Keratinocyte (primary cell): ENCODE measurements at regions not wholly inside any gene's neighbourhood (a gene's known extent, or its start where the extent isn't known, plus 50 kb on each side); places are given as distances from the start of the nearest gene placed in this dataset.

ENCODE experiments used
- DNase-seq: peaks from one replicate; pipeline ENCODE4 v3.0.0-alpha.2; 2011; ENCODE audit warnings: low read depth, missing footprints, low spot score
- FAIRE-seq: peaks from 2 replicates; lab custom pipeline; 2011; peaks lifted over from hg19 to GRCh38; lab: Jason Lieb, UNC
- H2AFZ ChIP-seq: 2 replicates; pipeline ENCODE4 v1.6.0; 2012; ENCODE audit warnings: low read length, control low read depth, inconsistent platforms; ENCODE audit not compliant: control insufficient read depth
- H3K27ac ChIP-seq: 2 replicates; pipeline ENCODE4 v1.5.1; 2011; ENCODE audit warnings: low read length; ENCODE audit not compliant: control insufficient read depth, insufficient read depth
- H3K27me3 ChIP-seq: 3 replicates; pipeline ENCODE4 v1.6.0; 2011; ENCODE audit warnings: low read length; ENCODE audit not compliant: control insufficient read depth, insufficient read depth; ENCODE audit errors: extremely low read depth
- H3K36me3 ChIP-seq, 2 experiments: 2 replicates in 1 of 2; 3 replicates in 1 of 2; pipeline ENCODE4 v1.5.1; 2011; ENCODE audit warnings: low read length in 2 of 2, mild to moderate bottlenecking in 1 of 2; ENCODE audit not compliant: control insufficient read depth in 2 of 2, insufficient read depth in 2 of 2; ENCODE audit errors: extremely low read depth in 1 of 2
- H3K4me1 ChIP-seq: 3 replicates; pipeline ENCODE4 v1.5.1; 2011; ENCODE audit warnings: low read length; ENCODE audit not compliant: control insufficient read depth, insufficient read depth; ENCODE audit errors: extremely low read depth
- H3K4me2 ChIP-seq: 3 replicates; pipeline ENCODE4 v1.6.0; 2011; ENCODE audit warnings: low read depth, low read length; ENCODE audit not compliant: control insufficient read depth, insufficient read depth; ENCODE audit errors: extremely low read depth
- H3K4me3 ChIP-seq, 3 experiments: fragments of 200-600 bp in 1 of 3; sonication (generic) in 1 of 3; 2 replicates in 2 of 3; 3 replicates in 1 of 3; pipeline ENCODE4 v1.5.1; 2011 to 2016; ENCODE audit warnings: low read length in 3 of 3, mild to moderate bottlenecking in 3 of 3, control low read depth in 2 of 3, inconsistent platforms in 1 of 3, low read depth in 1 of 3, mixed read lengths in 1 of 3, mixed run types in 1 of 3, moderate library complexity in 1 of 3; ENCODE audit not compliant: control insufficient read depth in 2 of 3, insufficient read depth in 2 of 3; ENCODE audit errors: extremely low read depth in 1 of 3
- H3K79me2 ChIP-seq: 2 replicates; pipeline ENCODE4 v1.6.0; 2012; ENCODE audit warnings: low read length; ENCODE audit not compliant: control insufficient read depth, insufficient read depth
- H3K9ac ChIP-seq: 3 replicates; pipeline ENCODE4 v1.6.0; 2011; ENCODE audit warnings: low read length; ENCODE audit not compliant: control insufficient read depth, insufficient read depth; ENCODE audit errors: extremely low read depth
- H3K9me1 ChIP-seq: 3 replicates; pipeline ENCODE4 v1.6.0; 2011; ENCODE audit warnings: low read length; ENCODE audit not compliant: control insufficient read depth, insufficient read depth; ENCODE audit errors: extremely low read depth
- H3K9me3 ChIP-seq: 2 replicates; pipeline ENCODE4 v1.5.1; 2012; ENCODE audit warnings: low read depth, low read length; ENCODE audit not compliant: control insufficient read depth
- H4K20me1 ChIP-seq: 3 replicates; pipeline ENCODE4 v1.6.0; 2011; ENCODE audit warnings: low read length; ENCODE audit not compliant: control insufficient read depth, insufficient read depth; ENCODE audit errors: extremely low read depth
- EZH2 ChIP-seq: IDR thresholded peaks from one replicate; pipeline ENCODE4 v1.6.1; 2012; ENCODE audit warnings: inconsistent platforms, mild to moderate bottlenecking, low read length, moderate library complexity
- dilution Hi-C: fragments of 300-500 bp; cut with MboI; formaldehyde crosslinking; loops from one replicate; pipeline ENCODE4 v1.7.0; 2020; ENCODE audit warnings: low sequenced_read_pairs; ENCODE audit not compliant: extremely low pct_ligation_motif_present
- TF ChIP-seq, protein P1 (sequence below), 3 experiments: IDR thresholded peaks in 1 of 3; conservative IDR thresholded peaks in 1 of 3; optimal IDR thresholded peaks in 1 of 3; 2 replicates in 2 of 3; 3 replicates in 1 of 3; pipeline versions ENCODE3 to v1.5.1; 2011; ENCODE audit warnings: low read length in 3 of 3, mild to moderate bottlenecking in 3 of 3, moderate library complexity in 2 of 3, control low read depth in 1 of 3, inconsistent platforms in 1 of 3; ENCODE audit not compliant: insufficient read depth in 2 of 3; ENCODE audit errors: extremely low read depth in 1 of 3

DNA sequence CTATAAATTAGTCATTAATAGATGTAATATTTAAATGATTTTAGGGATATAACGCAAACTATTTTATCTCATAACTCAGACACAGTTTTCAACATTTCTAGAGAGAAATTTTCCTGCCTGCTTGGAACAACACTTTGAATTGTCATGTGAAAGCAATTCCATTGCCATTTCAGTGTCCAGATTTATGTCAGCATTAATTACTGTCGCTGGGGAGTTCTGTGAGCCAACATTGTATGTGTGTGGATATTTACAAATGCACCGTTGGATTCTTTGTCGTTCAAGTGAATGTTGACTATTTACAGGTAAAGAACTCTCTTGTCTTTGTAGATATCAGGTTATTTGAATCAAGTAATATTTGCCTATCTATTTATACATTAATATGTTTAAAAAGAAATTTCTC lies 465.3 kb upstream of the RGS6 start:
- Histone ChIP-seq H3K4me2 (no peak overlapping the region), H3K9ac (no peak overlapping the region), H3K27ac (no peak overlapping the region), H3K27me3 (no peaks in the 10 kb centered on the region), H4K20me1 (no peaks in the 10 kb centered on the region), H3K4me1 (no peaks in the 10 kb centered on the region), H2AFZ (no peak overlapping the region), H3K9me3 (no peaks in the 10 kb centered on the region), H3K9me1 (no peaks in the 10 kb centered on the region), H3K4me3 (no peak overlapping the region), H3K79me2 (peaks cover 2% of the 10 kb centered on the region), H3K36me3 (peaks cover 0 to 4% of the 10 kb centered on the region in 2 experiments)
- dilution Hi-C loops = no loop called here
- DNase-seq = no peak
- FAIRE-seq = no peak
- TF ChIP-seq EZH2 = no peak

DNA sequence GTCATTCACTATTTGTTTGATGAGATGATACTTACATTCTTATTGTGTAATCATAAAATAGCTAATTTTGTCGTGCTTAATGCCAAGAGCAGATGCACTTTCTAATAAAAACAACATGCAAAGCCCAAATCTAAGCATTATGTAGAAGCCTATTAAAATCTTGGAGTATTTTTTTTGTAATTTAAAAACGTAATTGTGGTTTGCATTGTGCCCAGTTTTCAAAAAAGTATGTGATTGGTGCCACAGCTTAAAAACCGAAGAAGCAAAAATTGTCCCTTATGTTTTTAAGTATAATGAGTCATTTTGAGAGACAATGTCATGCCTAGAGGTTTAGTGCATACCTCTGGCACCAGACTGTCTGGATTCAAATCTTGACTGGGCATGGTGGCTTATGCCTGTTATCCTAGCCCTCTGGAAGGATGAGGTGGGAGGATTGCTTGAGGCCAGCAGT lies 464.8 kb upstream of the RGS6 start:
- no peaks in the 10 kb centered on the region for H4K20me1 ChIP-seq
- H3K79me2 ChIP-seq = peaks cover 2% of the 10 kb centered on the region
- DNase-seq (no peak), FAIRE-seq (no peak)
- H3K27me3 ChIP-seq = no peaks in the 10 kb centered on the region
- dilution Hi-C loops = no loop called here
- H3K4me2 ChIP-seq = no peak overlapping the region
- H3K36me3 ChIP-seq = peaks cover 0 to 4% of the 10 kb centered on the region in 2 experiments
- H3K4me1 ChIP-seq = no peaks in the 10 kb centered on the region
- H3K9me3 ChIP-seq = no peaks in the 10 kb centered on the region
- no peak overlapping the region for H3K4me3 ChIP-seq
- no peaks in the 10 kb centered on the region for H3K9me1 ChIP-seq
- H2AFZ ChIP-seq = no peak overlapping the region
- no peak overlapping the region for H3K27ac ChIP-seq
- no peak overlapping the region for H3K9ac ChIP-seq
- TF ChIP-seq, protein P1, sequence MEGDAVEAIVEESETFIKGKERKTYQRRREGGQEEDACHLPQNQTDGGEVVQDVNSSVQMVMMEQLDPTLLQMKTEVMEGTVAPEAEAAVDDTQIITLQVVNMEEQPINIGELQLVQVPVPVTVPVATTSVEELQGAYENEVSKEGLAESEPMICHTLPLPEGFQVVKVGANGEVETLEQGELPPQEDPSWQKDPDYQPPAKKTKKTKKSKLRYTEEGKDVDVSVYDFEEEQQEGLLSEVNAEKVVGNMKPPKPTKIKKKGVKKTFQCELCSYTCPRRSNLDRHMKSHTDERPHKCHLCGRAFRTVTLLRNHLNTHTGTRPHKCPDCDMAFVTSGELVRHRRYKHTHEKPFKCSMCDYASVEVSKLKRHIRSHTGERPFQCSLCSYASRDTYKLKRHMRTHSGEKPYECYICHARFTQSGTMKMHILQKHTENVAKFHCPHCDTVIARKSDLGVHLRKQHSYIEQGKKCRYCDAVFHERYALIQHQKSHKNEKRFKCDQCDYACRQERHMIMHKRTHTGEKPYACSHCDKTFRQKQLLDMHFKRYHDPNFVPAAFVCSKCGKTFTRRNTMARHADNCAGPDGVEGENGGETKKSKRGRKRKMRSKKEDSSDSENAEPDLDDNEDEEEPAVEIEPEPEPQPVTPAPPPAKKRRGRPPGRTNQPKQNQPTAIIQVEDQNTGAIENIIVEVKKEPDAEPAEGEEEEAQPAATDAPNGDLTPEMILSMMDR (optimal IDR thresholded peaks at IDR 0.05 in 1 of 3, IDR thresholded peaks at IDR 0.05 in 1 of 3, conservative IDR thresholded peaks at IDR 0.05 in 1 of 3; ENCODE audit: extremely low read depth in 1 of 3, insufficient read depth in 2 of 3, low read length in 3 of 3) = no peak
- TF ChIP-seq EZH2 = no peak

DNA sequence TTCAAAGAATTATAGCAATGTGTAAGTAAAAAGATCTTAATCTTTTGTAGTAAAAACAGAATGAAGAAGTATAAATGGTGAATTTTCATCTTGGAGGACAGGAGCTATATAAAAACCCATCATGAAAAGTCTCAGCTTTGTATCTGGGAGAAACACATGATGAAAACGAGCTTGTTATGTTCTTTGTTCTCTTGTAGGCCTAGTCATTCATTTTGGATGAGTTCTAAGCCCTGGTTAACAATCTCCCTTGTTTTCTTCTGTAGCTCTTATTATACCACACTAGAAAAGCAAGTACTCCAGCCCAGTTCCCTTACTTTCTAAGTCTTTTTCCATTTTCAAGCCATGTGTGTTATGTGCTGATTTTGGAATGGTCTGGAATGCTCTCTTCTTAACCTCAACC lies 463.5 kb upstream of the RGS6 start:
- no peak for TF ChIP-seq EZH2
- TF ChIP-seq, protein P1 (optimal IDR thresholded peaks at IDR 0.05 in 1 of 3, IDR thresholded peaks at IDR 0.05 in 1 of 3, conservative IDR thresholded peaks at IDR 0.05 in 1 of 3; ENCODE audit: extremely low read depth in 1 of 3, insufficient read depth in 2 of 3, low read length in 3 of 3) = no peak
- FAIRE-seq (no peak), DNase-seq (no peak)
- H4K20me1 ChIP-seq = no peaks in the 10 kb centered on the region
- peaks cover 2% of the 10 kb centered on the region for H3K79me2 ChIP-seq
- no peak overlapping the region for H3K9ac ChIP-seq
- no peak overlapping the region for H2AFZ ChIP-seq
- H3K4me1 ChIP-seq = peaks cover 5% of the 10 kb centered on the region
- peaks cover 0 to 4% of the 10 kb centered on the region in 2 experiments for H3K36me3 ChIP-seq
- no peaks in the 10 kb centered on the region for H3K27me3 ChIP-seq
- H3K9me1 ChIP-seq = no peaks in the 10 kb centered on the region
- H3K9me3 ChIP-seq = no peaks in the 10 kb centered on the region
- H3K4me3 ChIP-seq = no peak overlapping the region
- H3K27ac ChIP-seq = no peak overlapping the region
- dilution Hi-C loops = no loop called here
- no peak overlapping the region for H3K4me2 ChIP-seq
